Neural cell (in vitro differentiated cells): ENCODE measurements at regions not wholly inside any gene's neighbourhood (a gene's known extent, or its start where the extent isn't known, plus 50 kb on each side); places are given as distances from the start of the nearest gene placed in this dataset.

Experiments used
- H2AFZ ChIP-seq: fragments of 200-600, 300-800 bp; sonication (generic), shearing (Covaris generic); 2 replicates; pipeline ENCODE4 v1.6.0; 2014; ENCODE audit warnings: low read depth, mild to moderate bottlenecking, antibody characterized with exemption, low read length, moderate library complexity
- H3F3A ChIP-seq: fragments of 200-600 bp; shearing (Covaris generic); 2 replicates; pipeline ENCODE4 v1.6.1; 2016; ENCODE audit warnings: mild to moderate bottlenecking, moderate library complexity, mixed read lengths, antibody characterized with exemption, low read length; ENCODE audit not compliant: insufficient read depth, poor library complexity, severe bottlenecking
- H3K27ac ChIP-seq: fragments of 200-600, 300-800 bp; sonication (generic), shearing (Covaris generic); 2 replicates; pipeline ENCODE4 v1.5.1; 2014; ENCODE audit warnings: mild to moderate bottlenecking, low read length, moderate library complexity
- H3K27me3 ChIP-seq: fragments of 300-800, 200-600 bp; sonication (generic), shearing (Covaris generic); 2 replicates; pipeline ENCODE4 v1.6.0; 2014; ENCODE audit warnings: mild to moderate bottlenecking, low read depth, low read length, moderate library complexity; ENCODE audit not compliant: insufficient read depth
- H3K36me3 ChIP-seq: fragments of 300-800, 200-600 bp; sonication (generic), shearing (Covaris generic); 2 replicates; pipeline ENCODE4 v1.5.1; 2014; ENCODE audit warnings: mild to moderate bottlenecking, antibody characterized with exemption, low read length, moderate library complexity; ENCODE audit not compliant: insufficient read depth
- H3K4me2 ChIP-seq: fragments of 300-800, 200-600 bp; sonication (generic), shearing (Covaris generic); 2 replicates; pipeline ENCODE4 v1.6.0; 2014; ENCODE audit warnings: mild to moderate bottlenecking, low read length
- H3K4me3 ChIP-seq: fragments of 300-800, 200-600 bp; sonication (generic), shearing (Covaris generic); 2 replicates; pipeline ENCODE4 v1.5.1; 2014; ENCODE audit warnings: mild to moderate bottlenecking, low read length, moderate library complexity
- H3K79me2 ChIP-seq: fragments of 200-600 bp; shearing (Covaris generic); replicated peaks from 2 replicates; pipeline ENCODE4 v1.6.0; 2014; ENCODE audit warnings: mild to moderate bottlenecking, low read length, moderate library complexity; ENCODE audit not compliant: insufficient read depth
- H3K9ac ChIP-seq: fragments of 300-800, 200-600 bp; sonication (generic), shearing (Covaris generic); 2 replicates; pipeline ENCODE4 v1.6.1; 2016; ENCODE audit warnings: mild to moderate bottlenecking, low read length, mixed read lengths
- H3K9me2 ChIP-seq: fragments of 200-600 bp; shearing (Covaris generic); 2 replicates; pipeline ENCODE4 v1.6.1; 2016; ENCODE audit warnings: mild to moderate bottlenecking, low read length, mixed read lengths; ENCODE audit not compliant: insufficient read depth
- H3K9me3 ChIP-seq: fragments of 200-600, 300-800 bp; sonication (generic), shearing (Covaris generic); 2 replicates; pipeline ENCODE4 v1.6.1; 2016; ENCODE audit warnings: mild to moderate bottlenecking, mixed run types, low read length, moderate library complexity, mixed read lengths
- H4K20me1 ChIP-seq: fragments of 200-600 bp; shearing (Covaris generic); 2 replicates; pipeline ENCODE4 v1.6.1; 2016; ENCODE audit warnings: mild to moderate bottlenecking, mixed run types; ENCODE audit not compliant: insufficient read depth
- EP300 ChIP-seq: fragments of 450-650 bp; conservative IDR thresholded peaks from 2 replicates; pipeline ENCODE4 v1.6.1; 2014; ENCODE audit warnings: antibody characterized with exemption, mild to moderate bottlenecking, moderate library complexity; ENCODE audit not compliant: poor library complexity, severe bottlenecking
- EZH2 ChIP-seq: fragments of 200-600, 300-800 bp; shearing (Covaris generic), sonication (generic); IDR thresholded peaks from 2 replicates; pipeline ENCODE4 v1.6.1; 2014; ENCODE audit warnings: antibody characterized with exemption, low read length, borderline replicate concordance, mild to moderate bottlenecking; ENCODE audit not compliant: insufficient read depth, poor library complexity, severe bottlenecking
- MXI1 ChIP-seq: fragments of 450-650 bp; conservative IDR thresholded peaks from 2 replicates; pipeline ENCODE4 v1.6.1; 2014; ENCODE audit warnings: antibody characterized with exemption, mild to moderate bottlenecking; ENCODE audit not compliant: poor library complexity, severe bottlenecking
- POLR2AphosphoS5 ChIP-seq: IDR thresholded peaks from 2 replicates; pipeline ENCODE4 v1.6.1; 2012
- RAD21 ChIP-seq: fragments of 450-650 bp; conservative IDR thresholded peaks from 2 replicates; pipeline ENCODE4 v1.6.1; 2014; ENCODE audit warnings: antibody characterized with exemption, mild to moderate bottlenecking, moderate library complexity
- SMC3 ChIP-seq: fragments of 450-650 bp; conservative IDR thresholded peaks from 2 replicates; pipeline ENCODE4 v1.6.1; 2014; ENCODE audit warnings: antibody characterized with exemption, mild to moderate bottlenecking, moderate library complexity; ENCODE audit not compliant: poor library complexity
- TAF1 ChIP-seq: IDR thresholded peaks from 2 replicates; pipeline ENCODE4 v1.6.1; 2012; ENCODE audit warnings: low read depth
- TF ChIP-seq, protein P1 (sequence below): IDR thresholded peaks from 2 replicates; pipeline ENCODE4 v1.6.1; 2012; ENCODE audit warnings: borderline replicate concordance
- TF ChIP-seq, protein P2 (sequence below): fragments of 450-650 bp; IDR thresholded peaks from 2 replicates; pipeline ENCODE4 v1.5.1; 2014; ENCODE audit warnings: antibody characterized with exemption, mild to moderate bottlenecking, moderate library complexity; ENCODE audit not compliant: poor library complexity, severe bottlenecking

GRCh38 chr3:73143821-73144237 lies 82.4 kb downstream of the EBLN2 start:
- no peak overlapping the region for H3K9ac ChIP-seq
- H3K4me3 ChIP-seq = peak overlapping the region; percentile 27
- no peaks in the 10 kb centered on the region for H3K9me2 ChIP-seq
- no peak overlapping the region for H2AFZ ChIP-seq
- H3K27ac ChIP-seq = no peak overlapping the region
- H3K4me2 ChIP-seq = no peak overlapping the region
- H3K27me3 ChIP-seq = no peaks in the 10 kb centered on the region
- H3K36me3 ChIP-seq = no peaks in the 10 kb centered on the region
- peaks cover 3% of the 10 kb centered on the region for H3F3A ChIP-seq
- no peaks in the 10 kb centered on the region for H4K20me1 ChIP-seq
- H3K79me2 ChIP-seq = no peaks in the 10 kb centered on the region
- TF ChIP-seq EP300 = no peak
- no peak for TF ChIP-seq POLR2AphosphoS5
- TF ChIP-seq RAD21 = no peak
- no peak for TF ChIP-seq MXI1
- H3K9me3 ChIP-seq = no peaks in the 10 kb centered on the region

GRCh38 chr3:73144276-73144675 lies 82.8 kb downstream of the EBLN2 start:
- no peaks in the 10 kb centered on the region for H4K20me1 ChIP-seq
- no peaks in the 10 kb centered on the region for H3K79me2 ChIP-seq
- no peaks in the 10 kb centered on the region for H3K27me3 ChIP-seq
- no peak overlapping the region for H3K4me2 ChIP-seq
- H2AFZ ChIP-seq = no peak overlapping the region
- no peak overlapping the region for H3K9ac ChIP-seq
- H3K9me2 ChIP-seq = no peaks in the 10 kb centered on the region
- no peaks in the 10 kb centered on the region for H3K36me3 ChIP-seq
- no peak overlapping the region for H3K4me3 ChIP-seq
- H3K9me3 ChIP-seq = no peaks in the 10 kb centered on the region
- no peak overlapping the region for H3K27ac ChIP-seq
- TF ChIP-seq, protein P1, sequence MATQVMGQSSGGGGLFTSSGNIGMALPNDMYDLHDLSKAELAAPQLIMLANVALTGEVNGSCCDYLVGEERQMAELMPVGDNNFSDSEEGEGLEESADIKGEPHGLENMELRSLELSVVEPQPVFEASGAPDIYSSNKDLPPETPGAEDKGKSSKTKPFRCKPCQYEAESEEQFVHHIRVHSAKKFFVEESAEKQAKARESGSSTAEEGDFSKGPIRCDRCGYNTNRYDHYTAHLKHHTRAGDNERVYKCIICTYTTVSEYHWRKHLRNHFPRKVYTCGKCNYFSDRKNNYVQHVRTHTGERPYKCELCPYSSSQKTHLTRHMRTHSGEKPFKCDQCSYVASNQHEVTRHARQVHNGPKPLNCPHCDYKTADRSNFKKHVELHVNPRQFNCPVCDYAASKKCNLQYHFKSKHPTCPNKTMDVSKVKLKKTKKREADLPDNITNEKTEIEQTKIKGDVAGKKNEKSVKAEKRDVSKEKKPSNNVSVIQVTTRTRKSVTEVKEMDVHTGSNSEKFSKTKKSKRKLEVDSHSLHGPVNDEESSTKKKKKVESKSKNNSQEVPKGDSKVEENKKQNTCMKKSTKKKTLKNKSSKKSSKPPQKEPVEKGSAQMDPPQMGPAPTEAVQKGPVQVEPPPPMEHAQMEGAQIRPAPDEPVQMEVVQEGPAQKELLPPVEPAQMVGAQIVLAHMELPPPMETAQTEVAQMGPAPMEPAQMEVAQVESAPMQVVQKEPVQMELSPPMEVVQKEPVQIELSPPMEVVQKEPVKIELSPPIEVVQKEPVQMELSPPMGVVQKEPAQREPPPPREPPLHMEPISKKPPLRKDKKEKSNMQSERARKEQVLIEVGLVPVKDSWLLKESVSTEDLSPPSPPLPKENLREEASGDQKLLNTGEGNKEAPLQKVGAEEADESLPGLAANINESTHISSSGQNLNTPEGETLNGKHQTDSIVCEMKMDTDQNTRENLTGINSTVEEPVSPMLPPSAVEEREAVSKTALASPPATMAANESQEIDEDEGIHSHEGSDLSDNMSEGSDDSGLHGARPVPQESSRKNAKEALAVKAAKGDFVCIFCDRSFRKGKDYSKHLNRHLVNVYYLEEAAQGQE = no peak
- TF ChIP-seq, protein P2, sequence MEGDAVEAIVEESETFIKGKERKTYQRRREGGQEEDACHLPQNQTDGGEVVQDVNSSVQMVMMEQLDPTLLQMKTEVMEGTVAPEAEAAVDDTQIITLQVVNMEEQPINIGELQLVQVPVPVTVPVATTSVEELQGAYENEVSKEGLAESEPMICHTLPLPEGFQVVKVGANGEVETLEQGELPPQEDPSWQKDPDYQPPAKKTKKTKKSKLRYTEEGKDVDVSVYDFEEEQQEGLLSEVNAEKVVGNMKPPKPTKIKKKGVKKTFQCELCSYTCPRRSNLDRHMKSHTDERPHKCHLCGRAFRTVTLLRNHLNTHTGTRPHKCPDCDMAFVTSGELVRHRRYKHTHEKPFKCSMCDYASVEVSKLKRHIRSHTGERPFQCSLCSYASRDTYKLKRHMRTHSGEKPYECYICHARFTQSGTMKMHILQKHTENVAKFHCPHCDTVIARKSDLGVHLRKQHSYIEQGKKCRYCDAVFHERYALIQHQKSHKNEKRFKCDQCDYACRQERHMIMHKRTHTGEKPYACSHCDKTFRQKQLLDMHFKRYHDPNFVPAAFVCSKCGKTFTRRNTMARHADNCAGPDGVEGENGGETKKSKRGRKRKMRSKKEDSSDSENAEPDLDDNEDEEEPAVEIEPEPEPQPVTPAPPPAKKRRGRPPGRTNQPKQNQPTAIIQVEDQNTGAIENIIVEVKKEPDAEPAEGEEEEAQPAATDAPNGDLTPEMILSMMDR = no peak
- peaks cover 3% of the 10 kb centered on the region for H3F3A ChIP-seq

DNA sequence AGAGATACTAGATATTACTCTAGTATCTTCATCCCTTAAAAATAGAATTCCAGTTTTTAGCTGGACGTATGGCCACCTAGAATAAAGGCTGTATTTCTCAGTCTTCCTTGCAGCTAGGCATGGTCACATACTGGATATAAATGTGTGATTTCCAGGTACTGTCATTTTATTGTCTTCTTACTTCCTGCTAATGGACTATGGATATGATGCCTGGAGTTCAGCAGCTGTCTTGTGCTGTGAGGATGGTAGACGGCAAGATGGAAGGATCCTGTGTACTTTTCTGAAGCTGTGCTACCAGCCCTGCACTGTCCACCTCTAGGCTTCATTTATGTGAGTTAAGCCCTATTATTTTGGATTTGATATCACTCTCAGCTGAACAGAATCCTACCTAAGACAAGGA lies 83.4 kb downstream of the EBLN2 start:
- Histone ChIP-seq H3K9me2 (no peaks in the 10 kb centered on the region), H2AFZ (no peak overlapping the region), H3F3A (peaks cover 3% of the 10 kb centered on the region), H3K27ac (no peak overlapping the region), H3K36me3 (no peaks in the 10 kb centered on the region), H3K4me2 (no peak overlapping the region), H3K9ac (no peak overlapping the region), H3K79me2 (no peaks in the 10 kb centered on the region), H3K4me3 (no peak overlapping the region), H4K20me1 (no peaks in the 10 kb centered on the region), H3K9me3 (no peaks in the 10 kb centered on the region), H3K27me3 (no peaks in the 10 kb centered on the region)
- TF ChIP-seq RAD21 (no peak), SMC3 (no peak), EZH2 (no peak), TAF1 (no peak), MXI1 (no peak), POLR2AphosphoS5 (no peak), EP300 (no peak)
- TF ChIP-seq, protein P2 = no peak
- TF ChIP-seq, protein P1 = no peak
